K562 (cell line): ENCODE measurements at regions not wholly inside any gene's neighbourhood (a gene's known extent, or its start where the extent isn't known, plus 50 kb on each side); places are given as distances from the start of the nearest gene placed in this dataset.

Experiments used
- BRF1 ChIP-seq: IDR thresholded peaks from 3 replicates; pipeline ENCODE4 v1.6.1; 2011; ENCODE audit warnings: borderline replicate concordance, mild to moderate bottlenecking; ENCODE audit not compliant: insufficient read length; ENCODE audit errors: extremely low read depth
- ELK1 ChIP-seq: sonication (generic); formaldehyde crosslinking; IDR thresholded peaks from 2 replicates; pipeline ENCODE4 v1.8.1; 2022; ENCODE audit warnings: missing genetic modification reagents
- FOXK1 ChIP-seq: sonication (generic); formaldehyde crosslinking; IDR thresholded peaks from 2 replicates; pipeline ENCODE4 v1.8.0; 2022; ENCODE audit warnings: missing genetic modification reagents, mild to moderate bottlenecking, borderline replicate concordance
- NFRKB ChIP-seq: fragments of 450-650 bp; IDR thresholded peaks from 2 replicates; pipeline ENCODE4 v1.6.1; 2016; ENCODE audit warnings: low read depth
- PCBP2 ChIP-seq: fragments of 200-400 bp; formaldehyde crosslinking; IDR thresholded peaks from 2 replicates; pipeline ENCODE4 v1.6.1; 2018; ENCODE audit warnings: low read length, low read depth, mild to moderate bottlenecking, moderate library complexity; ENCODE audit not compliant: poor library complexity, severe bottlenecking
- TCF7 ChIP-seq: sonication (generic); IDR thresholded peaks from 2 replicates; pipeline ENCODE4 v1.6.1; 2016; ENCODE audit warnings: antibody characterized with exemption, borderline replicate concordance
- YY1 ChIP-seq, 3 experiments: IDR thresholded peaks; 2 replicates each; pipeline ENCODE4 v1.6.1; 2011; ENCODE audit warnings: low read length in 2 of 3, mild to moderate bottlenecking in 2 of 3, moderate library complexity in 2 of 3, borderline replicate concordance in 1 of 3, control low read depth in 1 of 3, low read depth in 1 of 3; ENCODE audit not compliant: insufficient read depth in 3 of 3, insufficient replicate concordance in 2 of 3, control insufficient read depth in 1 of 3, insufficient read length in 1 of 3; ENCODE audit errors: extremely low read depth in 1 of 3
- ZNF133 ChIP-seq: fragments of 250-450 bp; sonication (Bioruptor Pico); IDR thresholded peaks from 2 replicates; pipeline ENCODE4 v1.4.0; 2020; ENCODE audit warnings: mild to moderate bottlenecking
- ZNF274 ChIP-seq: IDR thresholded peaks from 2 replicates; pipeline ENCODE4 v1.6.1; 2011; ENCODE audit warnings: low read depth, mild to moderate bottlenecking, low read length, moderate library complexity, borderline replicate concordance
- ZNF384 ChIP-seq: IDR thresholded peaks from 2 replicates; pipeline ENCODE4 v1.6.1; 2012; ENCODE audit warnings: low read depth, low read length, improper control_type of control experiment
- TF ChIP-seq, protein P1 (sequence below): fragments of 150-350 bp; conservative IDR thresholded peaks from 2 replicates; pipeline ENCODE4 v1.6.1; 2014; ENCODE audit warnings: low read length
- TF ChIP-seq, protein P2 (sequence below), 3 experiments: IDR thresholded peaks in 2 of 3; conservative IDR thresholded peaks in 1 of 3; 2 replicates each; pipeline ENCODE4 v1.5.1; 2011 to 2012; ENCODE audit warnings: low read length in 3 of 3, mild to moderate bottlenecking in 3 of 3, control low read depth in 2 of 3, improper control_type of control experiment in 1 of 3, inconsistent platforms in 1 of 3, low read depth in 1 of 3, mixed read lengths in 1 of 3, moderate library complexity in 1 of 3; ENCODE audit not compliant: insufficient read depth in 2 of 3
- TF ChIP-seq, protein P3 (sequence below): sonication (generic); formaldehyde crosslinking; IDR thresholded peaks from 2 replicates; pipeline ENCODE4 v1.8.1; 2023; ENCODE audit warnings: mild to moderate bottlenecking, missing genetic modification reagents
- TF ChIP-seq, protein P4 (sequence below), 2 experiments: fragments of 450-650 bp; IDR thresholded peaks; 2 replicates each; pipeline ENCODE4 v1.6.1; 2016; ENCODE audit warnings: mild to moderate bottlenecking in 2 of 2, borderline replicate concordance in 1 of 2, low read depth in 1 of 2, moderate library complexity in 1 of 2

GRCh38 chr1:222140206-222140605 is 398.3 kb upstream of the DUSP10 start:
- no peak for TF ChIP-seq BRF1
- TF ChIP-seq, protein P1, sequence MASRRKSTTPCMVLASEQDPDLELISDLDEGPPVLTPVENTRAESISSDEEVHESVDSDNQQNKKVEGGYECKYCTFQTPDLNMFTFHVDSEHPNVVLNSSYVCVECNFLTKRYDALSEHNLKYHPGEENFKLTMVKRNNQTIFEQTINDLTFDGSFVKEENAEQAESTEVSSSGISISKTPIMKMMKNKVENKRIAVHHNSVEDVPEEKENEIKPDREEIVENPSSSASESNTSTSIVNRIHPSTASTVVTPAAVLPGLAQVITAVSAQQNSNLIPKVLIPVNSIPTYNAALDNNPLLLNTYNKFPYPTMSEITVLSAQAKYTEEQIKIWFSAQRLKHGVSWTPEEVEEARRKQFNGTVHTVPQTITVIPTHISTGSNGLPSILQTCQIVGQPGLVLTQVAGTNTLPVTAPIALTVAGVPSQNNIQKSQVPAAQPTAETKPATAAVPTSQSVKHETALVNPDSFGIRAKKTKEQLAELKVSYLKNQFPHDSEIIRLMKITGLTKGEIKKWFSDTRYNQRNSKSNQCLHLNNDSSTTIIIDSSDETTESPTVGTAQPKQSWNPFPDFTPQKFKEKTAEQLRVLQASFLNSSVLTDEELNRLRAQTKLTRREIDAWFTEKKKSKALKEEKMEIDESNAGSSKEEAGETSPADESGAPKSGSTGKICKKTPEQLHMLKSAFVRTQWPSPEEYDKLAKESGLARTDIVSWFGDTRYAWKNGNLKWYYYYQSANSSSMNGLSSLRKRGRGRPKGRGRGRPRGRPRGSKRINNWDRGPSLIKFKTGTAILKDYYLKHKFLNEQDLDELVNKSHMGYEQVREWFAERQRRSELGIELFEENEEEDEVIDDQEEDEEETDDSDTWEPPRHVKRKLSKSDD: no peak
- TF ChIP-seq, protein P2, sequence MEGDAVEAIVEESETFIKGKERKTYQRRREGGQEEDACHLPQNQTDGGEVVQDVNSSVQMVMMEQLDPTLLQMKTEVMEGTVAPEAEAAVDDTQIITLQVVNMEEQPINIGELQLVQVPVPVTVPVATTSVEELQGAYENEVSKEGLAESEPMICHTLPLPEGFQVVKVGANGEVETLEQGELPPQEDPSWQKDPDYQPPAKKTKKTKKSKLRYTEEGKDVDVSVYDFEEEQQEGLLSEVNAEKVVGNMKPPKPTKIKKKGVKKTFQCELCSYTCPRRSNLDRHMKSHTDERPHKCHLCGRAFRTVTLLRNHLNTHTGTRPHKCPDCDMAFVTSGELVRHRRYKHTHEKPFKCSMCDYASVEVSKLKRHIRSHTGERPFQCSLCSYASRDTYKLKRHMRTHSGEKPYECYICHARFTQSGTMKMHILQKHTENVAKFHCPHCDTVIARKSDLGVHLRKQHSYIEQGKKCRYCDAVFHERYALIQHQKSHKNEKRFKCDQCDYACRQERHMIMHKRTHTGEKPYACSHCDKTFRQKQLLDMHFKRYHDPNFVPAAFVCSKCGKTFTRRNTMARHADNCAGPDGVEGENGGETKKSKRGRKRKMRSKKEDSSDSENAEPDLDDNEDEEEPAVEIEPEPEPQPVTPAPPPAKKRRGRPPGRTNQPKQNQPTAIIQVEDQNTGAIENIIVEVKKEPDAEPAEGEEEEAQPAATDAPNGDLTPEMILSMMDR (IDR thresholded peaks at IDR 0.05 in 2 of 3, conservative IDR thresholded peaks at IDR 0.05 in 1 of 3; ENCODE audit: insufficient read depth in 2 of 3, low read depth in 1 of 3, low read length in 3 of 3): no peak
- TF ChIP-seq, protein P3, sequence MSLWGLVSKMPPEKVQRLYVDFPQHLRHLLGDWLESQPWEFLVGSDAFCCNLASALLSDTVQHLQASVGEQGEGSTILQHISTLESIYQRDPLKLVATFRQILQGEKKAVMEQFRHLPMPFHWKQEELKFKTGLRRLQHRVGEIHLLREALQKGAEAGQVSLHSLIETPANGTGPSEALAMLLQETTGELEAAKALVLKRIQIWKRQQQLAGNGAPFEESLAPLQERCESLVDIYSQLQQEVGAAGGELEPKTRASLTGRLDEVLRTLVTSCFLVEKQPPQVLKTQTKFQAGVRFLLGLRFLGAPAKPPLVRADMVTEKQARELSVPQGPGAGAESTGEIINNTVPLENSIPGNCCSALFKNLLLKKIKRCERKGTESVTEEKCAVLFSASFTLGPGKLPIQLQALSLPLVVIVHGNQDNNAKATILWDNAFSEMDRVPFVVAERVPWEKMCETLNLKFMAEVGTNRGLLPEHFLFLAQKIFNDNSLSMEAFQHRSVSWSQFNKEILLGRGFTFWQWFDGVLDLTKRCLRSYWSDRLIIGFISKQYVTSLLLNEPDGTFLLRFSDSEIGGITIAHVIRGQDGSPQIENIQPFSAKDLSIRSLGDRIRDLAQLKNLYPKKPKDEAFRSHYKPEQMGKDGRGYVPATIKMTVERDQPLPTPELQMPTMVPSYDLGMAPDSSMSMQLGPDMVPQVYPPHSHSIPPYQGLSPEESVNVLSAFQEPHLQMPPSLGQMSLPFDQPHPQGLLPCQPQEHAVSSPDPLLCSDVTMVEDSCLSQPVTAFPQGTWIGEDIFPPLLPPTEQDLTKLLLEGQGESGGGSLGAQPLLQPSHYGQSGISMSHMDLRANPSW (CRISPR knock-in tag): no peak
- no peak for TF ChIP-seq ELK1 (CRISPR knock-in tag)
- no peak for TF ChIP-seq FOXK1 (CRISPR knock-in tag)
- TF ChIP-seq ZNF274: no peak
- no peak for TF ChIP-seq NFRKB
- TF ChIP-seq TCF7: no peak
- no peak for TF ChIP-seq PCBP2
- no peak for TF ChIP-seq YY1 (IDR thresholded peaks at IDR 0.05; ENCODE audit: borderline replicate concordance in 1 of 3, control insufficient read depth in 1 of 3, extremely low read depth in 1 of 3, insufficient read depth in 3 of 3, insufficient read length in 1 of 3, insufficient replicate concordance in 2 of 3, low read depth in 1 of 3, low read length in 2 of 3)
- TF ChIP-seq ZNF384: no peak
- TF ChIP-seq, protein P4, sequence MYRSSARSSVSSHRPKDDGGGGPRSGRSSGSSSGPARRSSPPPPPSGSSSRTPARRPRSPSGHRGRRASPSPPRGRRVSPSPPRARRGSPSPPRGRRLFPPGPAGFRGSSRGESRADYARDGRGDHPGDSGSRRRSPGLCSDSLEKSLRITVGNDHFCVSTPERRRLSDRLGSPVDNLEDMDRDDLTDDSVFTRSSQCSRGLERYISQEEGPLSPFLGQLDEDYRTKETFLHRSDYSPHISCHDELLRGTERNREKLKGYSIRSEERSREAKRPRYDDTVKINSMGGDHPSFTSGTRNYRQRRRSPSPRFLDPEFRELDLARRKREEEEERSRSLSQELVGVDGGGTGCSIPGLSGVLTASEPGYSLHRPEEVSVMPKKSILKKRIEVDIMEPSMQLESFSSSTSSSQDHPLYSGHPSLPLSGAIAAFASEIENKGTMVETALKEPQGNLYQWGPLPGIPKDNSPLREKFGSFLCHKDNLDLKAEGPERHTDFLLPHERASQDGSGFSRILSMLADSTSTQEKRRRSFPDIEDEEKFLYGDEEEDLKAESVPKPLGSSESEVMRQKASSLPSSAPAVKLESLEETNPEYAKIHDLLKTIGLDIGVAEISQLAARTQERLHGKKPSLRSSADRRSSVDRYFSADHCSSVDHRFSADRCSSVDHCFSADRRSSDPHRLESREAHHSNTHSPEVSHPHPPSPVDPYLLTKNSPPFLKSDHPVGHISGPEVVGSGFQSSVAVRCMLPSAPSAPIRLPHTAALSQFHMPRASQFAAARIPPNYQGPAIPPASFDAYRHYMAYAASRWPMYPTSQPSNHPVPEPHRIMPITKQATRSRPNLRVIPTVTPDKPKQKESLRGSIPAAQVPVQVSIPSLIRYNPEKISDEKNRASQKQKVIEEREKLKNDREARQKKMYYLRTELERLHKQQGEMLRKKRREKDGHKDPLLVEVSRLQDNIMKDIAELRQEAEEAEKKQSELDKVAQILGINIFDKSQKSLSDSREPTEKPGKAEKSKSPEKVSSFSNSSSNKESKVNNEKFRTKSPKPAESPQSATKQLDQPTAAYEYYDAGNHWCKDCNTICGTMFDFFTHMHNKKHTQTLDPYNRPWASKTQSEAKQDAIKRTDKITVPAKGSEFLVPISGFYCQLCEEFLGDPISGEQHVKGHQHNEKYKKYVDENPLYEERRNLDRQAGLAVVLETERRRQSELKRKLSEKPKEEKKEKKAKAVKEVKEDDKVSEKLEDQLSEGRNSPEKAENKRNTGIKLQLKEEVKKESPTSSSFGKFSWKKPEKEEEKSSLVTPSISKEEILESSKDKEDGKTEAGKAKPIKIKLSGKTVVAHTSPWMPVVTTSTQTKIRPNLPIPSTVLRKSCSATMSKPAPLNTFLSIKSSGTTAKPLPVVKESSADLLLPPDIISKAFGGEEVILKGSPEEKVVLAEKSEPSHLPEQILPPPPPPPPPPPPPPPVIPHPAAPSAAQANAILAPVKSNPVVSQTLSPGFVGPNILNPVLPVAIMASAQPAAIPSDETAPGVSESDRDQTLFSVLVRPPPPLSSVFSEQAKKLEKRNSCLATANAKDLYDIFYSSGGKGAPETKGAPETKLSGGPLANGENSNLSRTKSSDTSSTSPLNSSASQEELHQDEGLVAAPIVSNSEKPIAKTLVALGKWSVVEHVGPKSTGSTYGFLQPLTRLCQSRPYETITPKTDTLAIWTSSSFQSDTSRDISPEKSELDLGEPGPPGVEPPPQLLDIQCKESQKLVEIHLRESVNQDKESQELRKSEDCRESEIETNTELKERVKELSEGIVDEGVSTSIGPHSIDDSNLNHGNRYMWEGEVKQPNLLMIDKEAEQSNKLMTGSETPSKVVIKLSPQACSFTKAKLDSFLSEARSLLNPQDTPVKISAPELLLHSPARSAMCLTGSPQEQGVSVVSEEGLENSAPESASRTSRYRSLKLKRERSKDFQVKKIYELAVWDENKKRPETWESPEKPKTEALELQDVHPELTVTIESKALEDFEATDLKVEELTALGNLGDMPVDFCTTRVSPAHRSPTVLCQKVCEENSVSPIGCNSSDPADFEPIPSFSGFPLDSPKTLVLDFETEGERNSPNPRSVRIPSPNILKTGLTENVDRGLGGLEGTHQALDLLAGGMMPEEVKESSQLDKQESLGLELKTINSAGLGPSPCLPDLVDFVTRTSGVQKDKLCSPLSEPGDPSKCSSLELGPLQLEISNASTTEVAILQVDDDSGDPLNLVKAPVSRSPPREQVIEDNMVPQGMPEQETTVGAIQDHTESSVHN (IDR thresholded peaks at IDR 0.05; ENCODE audit: borderline replicate concordance in 1 of 2, low read depth in 1 of 2): no peak
- no peak for TF ChIP-seq ZNF133 (CRISPR knock-in tag)
